K562 (cell line): ENCODE measurements at regions not wholly inside any gene's neighbourhood (a gene's known extent, or its start where the extent isn't known, plus 50 kb on each side); places are given as distances from the start of the nearest gene placed in this dataset.

Source experiments
- ATAC-seq: fragments of 200-7000 bp; cut with Tn5 transposase; 3 replicates; pipeline ENCODE4 v1.9.1; 2020; ENCODE audit warnings: moderate library complexity
- BruUV-seq: library from RNA; stranded (reverse); fragments of 400-500 nt; replicated peaks from 2 replicates; lab custom pipeline; 2021; lab: Mats Ljungman, UMichigan
- CTCF ChIA-PET: fragments of 300-600 bp; formaldehyde crosslinking; extraction: SDS; loops from one replicate; lab custom pipeline; 2021; ENCODE audit warnings: low intra/inter-chr PET ratio; lab: Yijun Ruan, JAX
- POLR2A ChIA-PET: fragments of 300-600, 350-650 bp; sonication (Branson Sonifier 250); formaldehyde crosslinking; extraction: SDS; loops from one replicate; lab custom pipeline; 2021; ENCODE audit warnings: antibody characterized with exemption, inconsistent platforms; lab: Yijun Ruan, JAX
- DNase-seq, 4 experiments: peaks; one replicate each; pipeline versions ENCODE4 v3.0.0 to v3.0.0-alpha.2; 2011 to 2018; ENCODE audit warnings: low spot score in 3 of 4, mixed read lengths in 3 of 4; ENCODE audit errors: extremely low read depth in 1 of 4
- FAIRE-seq: peaks from 2 replicates; lab custom pipeline; 2011; peaks lifted over from hg19 to GRCh38; lab: Jason Lieb, UNC
- H2AFZ ChIP-seq: 2 replicates; pipeline ENCODE4 v1.6.0; 2011; ENCODE audit warnings: low read depth, low read length, control low read depth, inconsistent platforms
- H3K27ac ChIP-seq: fragments of 200-600 bp; 3 replicates; pipeline ENCODE4 v1.8.0; 2011; ENCODE audit warnings: low read depth, mild to moderate bottlenecking, control low read depth, inconsistent platforms, low read length, moderate library complexity, mixed read lengths; ENCODE audit errors: extremely low read depth
- H3K27me3 ChIP-seq, 2 experiments: fragments of 300-600 bp in 1 of 2; 2 replicates in 1 of 2; 3 replicates in 1 of 2; pipeline versions ENCODE4 v1.6.0 to v1.8.0; 2011; ENCODE audit warnings: inconsistent platforms in 2 of 2, low read length in 2 of 2, mild to moderate bottlenecking in 1 of 2, mixed read lengths in 1 of 2, moderate library complexity in 1 of 2; ENCODE audit not compliant: control insufficient read depth in 2 of 2, insufficient read depth in 2 of 2
- H3K36me3 ChIP-seq: fragments of 300-600 bp; 3 replicates; pipeline ENCODE4 v1.8.0; 2011; ENCODE audit warnings: mild to moderate bottlenecking, low read length, inconsistent platforms; ENCODE audit not compliant: control insufficient read depth, insufficient read depth
- H3K4me1 ChIP-seq, 2 experiments: fragments of 200-600 bp in 1 of 2; replicated peaks in 1 of 2; 2 replicates in 1 of 2; 3 replicates in 1 of 2; pipeline versions ENCODE4 v1.5.1 to v1.8.0; 2011; ENCODE audit warnings: inconsistent platforms in 2 of 2, low read length in 2 of 2, mild to moderate bottlenecking in 1 of 2, mixed read lengths in 1 of 2, moderate library complexity in 1 of 2; ENCODE audit not compliant: control insufficient read depth in 2 of 2, insufficient read depth in 2 of 2
- H3K4me2 ChIP-seq: 2 replicates; pipeline ENCODE4 v1.6.1; 2011; ENCODE audit warnings: low read length, control low read depth, inconsistent platforms, mixed read lengths; ENCODE audit not compliant: insufficient read depth
- H3K4me3 ChIP-seq: fragments of 200-600 bp; sonication (generic), shearing (Covaris generic); 2 replicates; pipeline ENCODE4 v1.5.1; 2016; ENCODE audit warnings: control low read depth, inconsistent platforms
- H3K79me2 ChIP-seq: fragments of 200-600 bp; 3 replicates; pipeline ENCODE4 v1.8.0; 2011; ENCODE audit warnings: low read length, inconsistent platforms; ENCODE audit not compliant: control insufficient read depth, insufficient read depth
- H3K9ac ChIP-seq, 2 experiments: 2 replicates each; pipeline versions ENCODE4 v1.6.0 to v1.6.1; 2011; ENCODE audit warnings: low read depth in 2 of 2, low read length in 2 of 2, control low read depth in 1 of 2, inconsistent platforms in 1 of 2, mild to moderate bottlenecking in 1 of 2, mixed read lengths in 1 of 2; ENCODE audit not compliant: insufficient read depth in 1 of 2
- H3K9me1 ChIP-seq: one replicate; pipeline ENCODE4 v1.6.0; 2011; ENCODE audit warnings: inconsistent platforms, mild to moderate bottlenecking, low read length, moderate library complexity; ENCODE audit not compliant: control insufficient read depth, insufficient read depth
- H3K9me3 ChIP-seq: replicated peaks from 2 replicates; pipeline ENCODE4 v1.5.1; 2011; ENCODE audit warnings: low read depth, low read length, inconsistent platforms; ENCODE audit not compliant: control insufficient read depth, insufficient read depth
- H4K20me1 ChIP-seq: replicated peaks from 2 replicates; pipeline ENCODE4 v1.6.1; 2011; ENCODE audit warnings: low read length, inconsistent platforms, mixed read lengths; ENCODE audit not compliant: control insufficient read depth, insufficient read depth
- C11orf30 ChIP-seq: fragments of 450-650 bp; IDR thresholded peaks from 2 replicates; pipeline ENCODE4 v1.6.1; 2016; ENCODE audit warnings: low read depth, mild to moderate bottlenecking
- EGR1 ChIP-seq: fragments of 450-650 bp; conservative IDR thresholded peaks from 2 replicates; pipeline ENCODE4 v1.6.1; 2017; ENCODE audit warnings: mild to moderate bottlenecking
- KDM2B ChIP-seq: fragments of 250-450 bp; sonication (Bioruptor Pico); IDR thresholded peaks from 2 replicates; pipeline ENCODE4 v1.8.0; 2021; ENCODE audit warnings: mild to moderate bottlenecking, moderate library complexity
- MAFG ChIP-seq: fragments of 450-650 bp; conservative IDR thresholded peaks from 2 replicates; pipeline ENCODE4 v1.6.1; 2016; ENCODE audit warnings: missing genetic modification characterization, missing compliant biosample characterization
- NCOA2 ChIP-seq, 2 experiments: fragments of 450-650 bp; IDR thresholded peaks; 2 replicates each; pipeline ENCODE4 v1.6.1; 2018; ENCODE audit warnings: mild to moderate bottlenecking in 2 of 2, moderate library complexity in 1 of 2; ENCODE audit not compliant: partially characterized antibody in 2 of 2
- POLR2G ChIP-seq: fragments of 200-400 bp; formaldehyde crosslinking; IDR thresholded peaks from 2 replicates; pipeline ENCODE4 v1.6.1; 2017; ENCODE audit warnings: low read depth, mild to moderate bottlenecking, antibody characterized with exemption, low read length, moderate library complexity
- PYGO2 ChIP-seq: fragments of 450-650 bp; IDR thresholded peaks from 2 replicates; pipeline ENCODE4 v1.6.1; 2016; ENCODE audit warnings: mild to moderate bottlenecking, missing genetic modification characterization, moderate library complexity, missing compliant biosample characterization
- SOX6 ChIP-seq: fragments of 450-650 bp; IDR thresholded peaks from 2 replicates; pipeline ENCODE4 v1.6.1; 2014; ENCODE audit warnings: mild to moderate bottlenecking
- SRSF1 ChIP-seq: fragments of 200-400 bp; formaldehyde crosslinking; IDR thresholded peaks from 2 replicates; pipeline ENCODE4 v1.6.1; 2017; ENCODE audit warnings: mild to moderate bottlenecking, low read depth, low read length, moderate library complexity
- ZNF77 ChIP-seq: fragments of 250-450 bp; sonication (Bioruptor Pico); IDR thresholded peaks from 2 replicates; pipeline ENCODE4 v1.5.0; 2020
- WGBS: fragments of 100-300 bp; shearing (Covaris generic); methylation state at CpG from one replicate; pipeline ENCODE4 v1.1.6; 2016; ENCODE audit warnings: low coverage, mixed read lengths; ENCODE audit not compliant: insufficient coverage; ENCODE audit errors: missing lambda C conversion rate; 5-methylcytosine and 5-hydroxymethylcytosine counted together
- in situ Hi-C: fragments of 300-500 bp; cut with MboI; formaldehyde crosslinking; loops from 4 replicates; pipeline ENCODE4 v1.15.0; 2018; ENCODE audit warnings: inconsistent platforms, mixed read lengths
- intact Hi-C: fragments of 100-400 bp; cut with micrococcal nuclease; formaldehyde crosslinking; loops from 2 replicates; pipeline ENCODE4 v1.14.2; 2022
- TF ChIP-seq, protein P1 (sequence below): fragments of 450-650 bp; IDR thresholded peaks from one replicate; pipeline ENCODE4 v1.6.1; 2018; ENCODE audit warnings: mild to moderate bottlenecking, moderate library complexity; ENCODE audit not compliant: partially characterized antibody
- TF ChIP-seq, protein P2 (sequence below): sonication (generic); formaldehyde crosslinking; IDR thresholded peaks from 2 replicates; pipeline ENCODE4 v1.8.0; 2022; ENCODE audit warnings: missing genetic modification reagents, mild to moderate bottlenecking, moderate library complexity, borderline replicate concordance
- TF ChIP-seq, protein P3 (sequence below), 2 experiments: IDR thresholded peaks; 2 replicates each; pipeline ENCODE4 v1.6.1; 2011; ENCODE audit warnings: borderline replicate concordance in 1 of 2, control low read depth in 1 of 2, low read depth in 1 of 2, low read length in 1 of 2, mild to moderate bottlenecking in 1 of 2, mixed read lengths in 1 of 2, moderate library complexity in 1 of 2; ENCODE audit not compliant: insufficient read depth in 1 of 2, insufficient read length in 1 of 2, poor library complexity in 1 of 2, severe bottlenecking in 1 of 2; ENCODE audit errors: extremely low read depth in 1 of 2
- TF ChIP-seq, protein P4 (sequence below): sonication (generic); formaldehyde crosslinking; IDR thresholded peaks from 2 replicates; pipeline ENCODE4 v1.8.0; 2022; ENCODE audit warnings: missing genetic modification reagents, mild to moderate bottlenecking, borderline replicate concordance
- TF ChIP-seq, protein P5 (sequence below): fragments of 450-650 bp; IDR thresholded peaks from 2 replicates; pipeline ENCODE4 v1.6.1; 2017; ENCODE audit warnings: mild to moderate bottlenecking, moderate library complexity

DNA sequence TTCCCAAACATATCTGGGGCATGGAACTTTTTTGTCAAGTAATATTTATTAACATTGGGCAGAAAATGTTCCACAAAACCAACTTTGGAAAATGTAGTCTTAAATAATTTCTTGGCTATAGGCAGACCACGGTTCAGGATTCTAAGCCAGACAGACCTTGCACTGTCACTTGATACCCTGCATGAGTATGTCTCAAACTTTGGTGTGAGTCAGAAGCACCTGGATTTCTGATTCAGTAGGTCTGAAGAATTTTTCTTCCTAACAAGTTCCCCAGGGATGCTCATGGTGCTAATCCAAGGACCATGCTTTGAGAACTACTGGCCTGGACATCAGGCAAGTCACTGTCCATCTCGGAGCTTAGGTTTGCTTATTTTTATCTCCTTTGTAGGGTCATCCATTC lies 562.0 kb downstream of the PLPP3 start:
- ChIA-PET POLR2A (no interaction called here), CTCF (no interaction called here)
- Histone ChIP-seq H3K4me2 (no peak overlapping the region), H3K9me1 (no peaks in the 10 kb centered on the region), H3K9ac (no peak overlapping the region), H4K20me1 (no peaks in the 10 kb centered on the region), H3K79me2 (no peaks in the 10 kb centered on the region), H3K4me1 (no peaks in the 10 kb centered on the region), H3K27ac (no peak overlapping the region), H3K36me3 (no peaks in the 10 kb centered on the region), H3K9me3 (no peaks in the 10 kb centered on the region; the same call in 1 of the 2 replicates), H2AFZ (no peak overlapping the region), H3K27me3 (no peaks in the 10 kb centered on the region), H3K4me3 (no peak overlapping the region)
- no peak for DNase-seq
- no peak for ATAC-seq
- FAIRE-seq = no peak
- WGBS = 0% methylated on average over 2 of the region's 2 CpGs
- BruUV-seq = no TSS peak
- in situ Hi-C loops (no loop called here), intact Hi-C loops (no loop called here)
- TF ChIP-seq MAFG (tag) = no peak
- TF ChIP-seq, protein P1, sequence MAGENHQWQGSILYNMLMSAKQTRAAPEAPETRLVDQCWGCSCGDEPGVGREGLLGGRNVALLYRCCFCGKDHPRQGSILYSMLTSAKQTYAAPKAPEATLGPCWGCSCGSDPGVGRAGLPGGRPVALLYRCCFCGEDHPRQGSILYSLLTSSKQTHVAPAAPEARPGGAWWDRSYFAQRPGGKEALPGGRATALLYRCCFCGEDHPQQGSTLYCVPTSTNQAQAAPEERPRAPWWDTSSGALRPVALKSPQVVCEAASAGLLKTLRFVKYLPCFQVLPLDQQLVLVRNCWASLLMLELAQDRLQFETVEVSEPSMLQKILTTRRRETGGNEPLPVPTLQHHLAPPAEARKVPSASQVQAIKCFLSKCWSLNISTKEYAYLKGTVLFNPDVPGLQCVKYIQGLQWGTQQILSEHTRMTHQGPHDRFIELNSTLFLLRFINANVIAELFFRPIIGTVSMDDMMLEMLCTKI = no peak
- TF ChIP-seq, protein P2, sequence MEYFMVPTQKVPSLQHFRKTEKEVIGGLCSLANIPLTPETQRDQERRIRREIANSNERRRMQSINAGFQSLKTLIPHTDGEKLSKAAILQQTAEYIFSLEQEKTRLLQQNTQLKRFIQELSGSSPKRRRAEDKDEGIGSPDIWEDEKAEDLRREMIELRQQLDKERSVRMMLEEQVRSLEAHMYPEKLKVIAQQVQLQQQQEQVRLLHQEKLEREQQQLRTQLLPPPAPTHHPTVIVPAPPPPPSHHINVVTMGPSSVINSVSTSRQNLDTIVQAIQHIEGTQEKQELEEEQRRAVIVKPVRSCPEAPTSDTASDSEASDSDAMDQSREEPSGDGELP (CRISPR knock-in tag) = no peak
- TF ChIP-seq PYGO2 (tag) = no peak
- TF ChIP-seq SOX6 = no peak
- TF ChIP-seq POLR2G = no peak
- TF ChIP-seq SRSF1 = no peak
- TF ChIP-seq, protein P3, sequence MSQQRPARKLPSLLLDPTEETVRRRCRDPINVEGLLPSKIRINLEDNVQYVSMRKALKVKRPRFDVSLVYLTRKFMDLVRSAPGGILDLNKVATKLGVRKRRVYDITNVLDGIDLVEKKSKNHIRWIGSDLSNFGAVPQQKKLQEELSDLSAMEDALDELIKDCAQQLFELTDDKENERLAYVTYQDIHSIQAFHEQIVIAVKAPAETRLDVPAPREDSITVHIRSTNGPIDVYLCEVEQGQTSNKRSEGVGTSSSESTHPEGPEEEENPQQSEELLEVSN (IDR thresholded peaks at IDR 0.05; ENCODE audit: borderline replicate concordance in 1 of 2, extremely low read depth in 1 of 2, insufficient read depth in 1 of 2, insufficient read length in 1 of 2, low read depth in 1 of 2, low read length in 1 of 2, poor library complexity in 1 of 2, severe bottlenecking in 1 of 2) = no peak
- TF ChIP-seq, protein P4, sequence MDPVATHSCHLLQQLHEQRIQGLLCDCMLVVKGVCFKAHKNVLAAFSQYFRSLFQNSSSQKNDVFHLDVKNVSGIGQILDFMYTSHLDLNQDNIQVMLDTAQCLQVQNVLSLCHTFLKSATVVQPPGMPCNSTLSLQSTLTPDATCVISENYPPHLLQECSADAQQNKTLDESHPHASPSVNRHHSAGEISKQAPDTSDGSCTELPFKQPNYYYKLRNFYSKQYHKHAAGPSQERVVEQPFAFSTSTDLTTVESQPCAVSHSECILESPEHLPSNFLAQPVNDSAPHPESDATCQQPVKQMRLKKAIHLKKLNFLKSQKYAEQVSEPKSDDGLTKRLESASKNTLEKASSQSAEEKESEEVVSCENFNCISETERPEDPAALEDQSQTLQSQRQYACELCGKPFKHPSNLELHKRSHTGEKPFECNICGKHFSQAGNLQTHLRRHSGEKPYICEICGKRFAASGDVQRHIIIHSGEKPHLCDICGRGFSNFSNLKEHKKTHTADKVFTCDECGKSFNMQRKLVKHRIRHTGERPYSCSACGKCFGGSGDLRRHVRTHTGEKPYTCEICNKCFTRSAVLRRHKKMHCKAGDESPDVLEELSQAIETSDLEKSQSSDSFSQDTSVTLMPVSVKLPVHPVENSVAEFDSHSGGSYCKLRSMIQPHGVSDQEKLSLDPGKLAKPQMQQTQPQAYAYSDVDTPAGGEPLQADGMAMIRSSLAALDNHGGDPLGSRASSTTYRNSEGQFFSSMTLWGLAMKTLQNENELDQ (CRISPR knock-in tag) = no peak
- TF ChIP-seq, protein P5, sequence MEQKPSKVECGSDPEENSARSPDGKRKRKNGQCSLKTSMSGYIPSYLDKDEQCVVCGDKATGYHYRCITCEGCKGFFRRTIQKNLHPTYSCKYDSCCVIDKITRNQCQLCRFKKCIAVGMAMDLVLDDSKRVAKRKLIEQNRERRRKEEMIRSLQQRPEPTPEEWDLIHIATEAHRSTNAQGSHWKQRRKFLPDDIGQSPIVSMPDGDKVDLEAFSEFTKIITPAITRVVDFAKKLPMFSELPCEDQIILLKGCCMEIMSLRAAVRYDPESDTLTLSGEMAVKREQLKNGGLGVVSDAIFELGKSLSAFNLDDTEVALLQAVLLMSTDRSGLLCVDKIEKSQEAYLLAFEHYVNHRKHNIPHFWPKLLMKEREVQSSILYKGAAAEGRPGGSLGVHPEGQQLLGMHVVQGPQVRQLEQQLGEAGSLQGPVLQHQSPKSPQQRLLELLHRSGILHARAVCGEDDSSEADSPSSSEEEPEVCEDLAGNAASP = no peak
- no peak for TF ChIP-seq EGR1
- no peak for TF ChIP-seq KDM2B
- no peak for TF ChIP-seq NCOA2 (IDR thresholded peaks at IDR 0.05; ENCODE audit: partially characterized antibody in 2 of 2)
- TF ChIP-seq C11orf30 = no peak
- TF ChIP-seq ZNF77 (CRISPR knock-in tag) = no peak
